ENCODE measurements at regions not wholly inside any gene's neighbourhood (a gene's known extent, or its start where the extent isn't known, plus 50 kb on each side); places are given as distances from the start of the nearest gene placed in this dataset.
"Not testable (repeated sequence)": the region's sequence is repeated elsewhere in the genome, so short reads cannot be mapped to it uniquely, and the experiment has no call there.

GRCh38 chr22:16730894-16731293 lies 94.3 kb downstream of the XKR3 start:
- not testable (repeated sequence) for DNase-seq

GRCh38 chr22:16727491-16727890 lies 97.7 kb downstream of the XKR3 start:
- not testable (repeated sequence) for DNase-seq

GRCh38 chr22:16723241-16723640 lies 102.0 kb downstream of the XKR3 start:
- not testable (repeated sequence) for DNase-seq

GRCh38 chr22:16722564-16722963 lies 102.6 kb downstream of the XKR3 start:
- DNase-seq, result not testable (repeated sequence)

- no peak for DNase-seq
Measured at GRCh38 chr22:16721961-16722360, 103.2 kb downstream of the XKR3 start.

- peak in 3 of 58 donors; percentile 0 to 9 (median 4) for DNase-seq
Measured at GRCh38 chr22:16717699-16718558, 107.3 kb downstream of the XKR3 start.

- peak in 1 of 58 donors; percentile 2 for DNase-seq
Measured at GRCh38 chr22:16714568-16714967, 110.6 kb downstream of the XKR3 start.

- DNase-seq, result peak in 5 of 58 donors; percentile 0 to 36 (median 10)
Measured at GRCh38 chr22:16702318-16702870, 109.8 kb upstream of the CCT8L2 start.

- DNase-seq, result not testable (repeated sequence)
Measured at GRCh38 chr22:16700390-16700789, 107.8 kb upstream of the CCT8L2 start.

GRCh38 chr22:16699326-16699725 lies 106.7 kb upstream of the CCT8L2 start:
- DNase-seq, result no peak

- DNase-seq, result not testable (repeated sequence)
Measured at GRCh38 chr22:16697492-16698044, 105.0 kb upstream of the CCT8L2 start.

- not testable (repeated sequence) for DNase-seq
Measured at GRCh38 chr22:16696900-16697299, 104.3 kb upstream of the CCT8L2 start.

GRCh38 chr22:16695261-16695660 lies 102.7 kb upstream of the CCT8L2 start:
- DNase-seq, result no peak

- DNase-seq, result not testable (repeated sequence)
Measured at GRCh38 chr22:16693747-16694146, 101.1 kb upstream of the CCT8L2 start.

GRCh38 chr22:16689358-16689757 lies 96.7 kb upstream of the CCT8L2 start:
- not testable (repeated sequence) for DNase-seq

- DNase-seq, result not testable (repeated sequence)
Measured at GRCh38 chr22:16681290-16681689, 88.7 kb upstream of the CCT8L2 start.

GRCh38 chr22:16680209-16680899 lies 87.7 kb upstream of the CCT8L2 start:
- not testable (repeated sequence) for DNase-seq

GRCh38 chr22:16679191-16679834 lies 86.7 kb upstream of the CCT8L2 start:
- DNase-seq, result not testable (repeated sequence)

GRCh38 chr22:16673433-16673832 lies 80.8 kb upstream of the CCT8L2 start:
- not testable (repeated sequence) for DNase-seq

- DNase-seq, result not testable (repeated sequence)
Measured at GRCh38 chr22:16665610-16666009, 73.0 kb upstream of the CCT8L2 start.

- not testable (repeated sequence) for DNase-seq
Measured at GRCh38 chr22:16662330-16662729, 69.7 kb upstream of the CCT8L2 start.

All from anterior cingulate cortex (tissue), 58 donors.